Breast epithelium (tissue), 4 donors: ENCODE measurements at regions not wholly inside any gene's neighbourhood (a gene's known extent, or its start where the extent isn't known, plus 50 kb on each side); places are given as distances from the start of the nearest gene placed in this dataset.

Source experiments
- DNase-seq, 2 donors: peaks; one replicate each; pipeline ENCODE4 v3.0.0-alpha.2; 2019; ENCODE audit warnings: low spot score in 2 of 2
- H3K27ac ChIP-seq, 2 donors: fragments of 200-600 bp; sonication (generic) in 1 of 2; one replicate each; pipeline ENCODE4 v1.5.1; 2016 to 2019; ENCODE audit warnings: mild to moderate bottlenecking in 1 of 2
- H3K27me3 ChIP-seq, 2 donors: fragments of 200-600 bp; sonication (generic) in 1 of 2; one replicate each; pipeline versions ENCODE4 v1.5.1 to v1.6.0; 2017 to 2019; ENCODE audit warnings: control low read depth in 1 of 2, mild to moderate bottlenecking in 1 of 2
- H3K36me3 ChIP-seq: fragments of 200-600 bp; one replicate; pipeline ENCODE4 v1.5.1; 2019
- H3K4me1 ChIP-seq, 2 donors: fragments of 200-600 bp; sonication (generic); one replicate each; pipeline ENCODE4 v1.5.1; 2016 to 2019; ENCODE audit warnings: control low read depth in 1 of 2
- H3K4me3 ChIP-seq, 3 donors: fragments of 200-600 bp; sonication (generic); 1 replicate in 2 of 3; 2 replicates in 1 of 3; pipeline ENCODE4 v1.5.1; 2016 to 2019; ENCODE audit warnings: mild to moderate bottlenecking in 3 of 3, moderate library complexity in 2 of 3
- H3K9me3 ChIP-seq, 2 donors: fragments of 200-600 bp; sonication (generic) in 1 of 2; one replicate each; pipeline ENCODE4 v1.5.1; 2016 to 2019; ENCODE audit warnings: control low read depth in 1 of 2
- POLR2A ChIP-seq: fragments of 450-650 bp; IDR thresholded peaks from one replicate; pipeline ENCODE4 v1.6.1; 2016; ENCODE audit warnings: antibody characterized with exemption, mild to moderate bottlenecking, moderate library complexity
- POLR2AphosphoS5 ChIP-seq, 3 donors: sonication (generic); formaldehyde crosslinking; IDR thresholded peaks; one replicate each; pipeline ENCODE4 v1.6.1; 2017; ENCODE audit warnings: antibody characterized with exemption in 3 of 3
- intact Hi-C: fragments of 100-400 bp; cut with DNase I; formaldehyde crosslinking; loops from one replicate; pipeline ENCODE4 v1.15.1; 2023; ENCODE audit warnings: low total_unique reads
- TF ChIP-seq, protein P1 (sequence below), 3 donors: fragments of 450-650 bp; IDR thresholded peaks; one replicate each; pipeline ENCODE4 v1.5.1; 2016 to 2017; ENCODE audit warnings: antibody characterized with exemption in 3 of 3, mild to moderate bottlenecking in 3 of 3, moderate library complexity in 3 of 3

GRCh38 chr20:24831232-24831631, 117.8 kb upstream of the CST7 start:
- no peak for DNase-seq
- H3K27me3 ChIP-seq, result no peaks in the 10 kb centered on the region
- peaks cover 5 to 8% of the 10 kb centered on the region in 2 donors for H3K9me3 ChIP-seq
- H3K4me3 ChIP-seq, result no peak overlapping the region
- H3K36me3 ChIP-seq, result no peaks in the 10 kb centered on the region
- TF ChIP-seq POLR2A, result no peak
- TF ChIP-seq, protein P1, sequence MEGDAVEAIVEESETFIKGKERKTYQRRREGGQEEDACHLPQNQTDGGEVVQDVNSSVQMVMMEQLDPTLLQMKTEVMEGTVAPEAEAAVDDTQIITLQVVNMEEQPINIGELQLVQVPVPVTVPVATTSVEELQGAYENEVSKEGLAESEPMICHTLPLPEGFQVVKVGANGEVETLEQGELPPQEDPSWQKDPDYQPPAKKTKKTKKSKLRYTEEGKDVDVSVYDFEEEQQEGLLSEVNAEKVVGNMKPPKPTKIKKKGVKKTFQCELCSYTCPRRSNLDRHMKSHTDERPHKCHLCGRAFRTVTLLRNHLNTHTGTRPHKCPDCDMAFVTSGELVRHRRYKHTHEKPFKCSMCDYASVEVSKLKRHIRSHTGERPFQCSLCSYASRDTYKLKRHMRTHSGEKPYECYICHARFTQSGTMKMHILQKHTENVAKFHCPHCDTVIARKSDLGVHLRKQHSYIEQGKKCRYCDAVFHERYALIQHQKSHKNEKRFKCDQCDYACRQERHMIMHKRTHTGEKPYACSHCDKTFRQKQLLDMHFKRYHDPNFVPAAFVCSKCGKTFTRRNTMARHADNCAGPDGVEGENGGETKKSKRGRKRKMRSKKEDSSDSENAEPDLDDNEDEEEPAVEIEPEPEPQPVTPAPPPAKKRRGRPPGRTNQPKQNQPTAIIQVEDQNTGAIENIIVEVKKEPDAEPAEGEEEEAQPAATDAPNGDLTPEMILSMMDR (IDR thresholded peaks at IDR 0.05), result no peak
- intact Hi-C loops, result no loop called here
- H3K27ac ChIP-seq, result no peak overlapping the region
- H3K4me1 ChIP-seq, result no peaks in the 10 kb centered on the region

DNA sequence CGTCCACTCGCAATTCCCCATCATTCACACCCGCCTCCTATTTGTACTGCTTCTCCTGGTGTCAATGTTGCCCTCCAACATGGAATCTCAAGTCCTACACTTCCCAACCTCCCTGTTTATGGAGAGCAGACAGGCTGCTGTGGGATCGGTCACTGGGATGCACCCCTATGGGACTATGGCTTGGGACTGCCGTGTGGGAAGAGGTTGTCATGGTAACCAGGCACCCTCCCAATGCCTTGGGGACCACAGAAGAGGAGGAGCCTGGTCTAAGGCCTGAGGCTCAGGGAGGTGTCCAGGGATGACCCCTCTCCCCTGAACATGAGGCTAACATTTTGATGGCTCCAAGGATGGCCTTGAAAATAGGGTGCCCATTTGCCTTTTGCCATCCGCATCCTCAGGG, 116.6 kb upstream of the CST7 start:
- TF ChIP-seq, protein P1 (IDR thresholded peaks at IDR 0.05), result no peak
- TF ChIP-seq POLR2AphosphoS5 (IDR thresholded peaks at IDR 0.05) (no peak), POLR2A (no peak)
- intact Hi-C loops, result no loop called here

GRCh38 chr20:24833592-24833991, 115.5 kb upstream of the CST7 start:
- intact Hi-C loops, result no loop called here
- Histone ChIP-seq H3K27me3 (no peaks in the 10 kb centered on the region), H3K36me3 (no peaks in the 10 kb centered on the region), H3K4me3 (no peak overlapping the region), H3K27ac (no peak overlapping the region), H3K4me1 (no peaks in the 10 kb centered on the region), H3K9me3 (peaks cover 5 to 8% of the 10 kb centered on the region in 2 donors)
- no peak for DNase-seq
- TF ChIP-seq, protein P1 (IDR thresholded peaks at IDR 0.05), result no peak
- TF ChIP-seq POLR2AphosphoS5 (IDR thresholded peaks at IDR 0.05), result no peak
- no peak for TF ChIP-seq POLR2A

More for the DNA sequence above, 116.6 kb upstream of the CST7 start:
- Histone ChIP-seq H3K27me3 (no peaks in the 10 kb centered on the region), H3K36me3 (no peaks in the 10 kb centered on the region), H3K4me3 (no peak overlapping the region), H3K4me1 (no peaks in the 10 kb centered on the region), H3K27ac (no peak overlapping the region), H3K9me3 (peaks cover 5 to 8% of the 10 kb centered on the region in 2 donors)
- no peak for DNase-seq

- Histone ChIP-seq H3K9me3 (peaks cover 5 to 8% of the 10 kb centered on the region in 2 donors), H3K4me1 (no peaks in the 10 kb centered on the region), H3K27ac (no peak overlapping the region), H3K36me3 (no peaks in the 10 kb centered on the region), H3K4me3 (no peak overlapping the region), H3K27me3 (no peaks in the 10 kb centered on the region)
- no peak for DNase-seq
- intact Hi-C loops, result no loop called here
- TF ChIP-seq, protein P1 (IDR thresholded peaks at IDR 0.05), result no peak
- TF ChIP-seq POLR2AphosphoS5 (IDR thresholded peaks at IDR 0.05) (no peak), POLR2A (no peak)
These were observed 114.8 kb upstream of the CST7 start for GRCh38 chr20:24834310-24834709.

GRCh38 chr20:24835195-24835594, 113.9 kb upstream of the CST7 start:
- no peaks in the 10 kb centered on the region for H3K4me1 ChIP-seq
- TF ChIP-seq, protein P1 (IDR thresholded peaks at IDR 0.05), result no peak
- intact Hi-C loops, result no loop called here
- H3K27ac ChIP-seq, result no peak overlapping the region
- no peaks in the 10 kb centered on the region for H3K36me3 ChIP-seq
- no peaks in the 10 kb centered on the region for H3K27me3 ChIP-seq
- peaks cover 5 to 8% of the 10 kb centered on the region in 2 donors for H3K9me3 ChIP-seq
- DNase-seq, result no peak
- H3K4me3 ChIP-seq, result no peak overlapping the region
